Parathyroid adenoma (tissue), 2 donors: ENCODE measurements at regions not wholly inside any gene's neighbourhood (a gene's known extent, or its start where the extent isn't known, plus 50 kb on each side); places are given as distances from the start of the nearest gene placed in this dataset.

Experiments used
- H2AFZ ChIP-seq: fragments of 300-600 bp; sonication (generic); one replicate; pipeline ENCODE4 v1.7.0; 2017; ENCODE audit warnings: antibody characterized with exemption, mild to moderate bottlenecking
- H3K27ac ChIP-seq: fragments of 300-600 bp; sonication (generic); one replicate; pipeline ENCODE4 v1.7.0; 2017
- H3K27me3 ChIP-seq: fragments of 300-600 bp; sonication (generic); one replicate; pipeline ENCODE4 v1.7.0; 2017; ENCODE audit warnings: low read length; ENCODE audit not compliant: control insufficient read depth, insufficient read depth
- H3K36me3 ChIP-seq: fragments of 300-600 bp; sonication (generic); one replicate; pipeline ENCODE4 v1.7.0; 2017; ENCODE audit warnings: low read length; ENCODE audit not compliant: control insufficient read depth, insufficient read depth
- H3K4me1 ChIP-seq: fragments of 300-600 bp; sonication (generic); one replicate; pipeline ENCODE4 v1.7.0; 2017; ENCODE audit warnings: control low read depth
- H3K4me2 ChIP-seq: fragments of 300-600 bp; sonication (generic); one replicate; pipeline ENCODE4 v1.7.0; 2017; ENCODE audit warnings: low read length
- H3K4me3 ChIP-seq: fragments of 300-600 bp; sonication (generic); one replicate; pipeline ENCODE4 v1.7.0; 2017; ENCODE audit warnings: low read depth, low read length
- H3K79me2 ChIP-seq: fragments of 300-600 bp; sonication (generic); one replicate; pipeline ENCODE4 v1.7.0; 2017; ENCODE audit warnings: control low read depth
- H3K9ac ChIP-seq: fragments of 300-600 bp; sonication (generic); one replicate; pipeline ENCODE4 v1.7.0; 2017; ENCODE audit warnings: mild to moderate bottlenecking
- H3K9me3 ChIP-seq: fragments of 300-600 bp; sonication (generic); one replicate; pipeline ENCODE4 v1.7.0; 2017; ENCODE audit warnings: low read length; ENCODE audit not compliant: control insufficient read depth
- CTCF ChIP-seq: fragments of 300-600 bp; sonication (generic); IDR thresholded peaks from one replicate; pipeline ENCODE4 v1.7.0; 2017; ENCODE audit warnings: antibody characterized with exemption, mild to moderate bottlenecking
- donor health status: primary hyperparathyroidism.

GRCh38 chr2:58635801-58636375 lies 394.8 kb upstream of the FANCL start:
- Histone ChIP-seq H3K9me3 (no peaks in the 10 kb centered on the region), H3K4me2 (no peak overlapping the region), H3K27ac (no peak overlapping the region), H3K4me3 (no peak overlapping the region), H3K9ac (no peak overlapping the region), H3K36me3 (no peaks in the 10 kb centered on the region), H3K4me1 (no peaks in the 10 kb centered on the region), H2AFZ (no peak overlapping the region), H3K79me2 (no peaks in the 10 kb centered on the region), H3K27me3 (no peaks in the 10 kb centered on the region)
- no peak for TF ChIP-seq CTCF

GRCh38 chr2:58634653-58635370 lies 393.7 kb upstream of the FANCL start:
- Histone ChIP-seq H3K4me3 (no peak overlapping the region), H3K36me3 (no peaks in the 10 kb centered on the region), H3K4me2 (no peak overlapping the region), H3K27me3 (no peaks in the 10 kb centered on the region), H3K4me1 (no peaks in the 10 kb centered on the region), H3K27ac (no peak overlapping the region), H2AFZ (no peak overlapping the region), H3K9me3 (no peaks in the 10 kb centered on the region), H3K79me2 (no peaks in the 10 kb centered on the region), H3K9ac (no peak overlapping the region)
- no peak for TF ChIP-seq CTCF

- TF ChIP-seq CTCF: no peak
- Histone ChIP-seq H3K4me3 (no peak overlapping the region), H3K79me2 (no peaks in the 10 kb centered on the region), H3K36me3 (no peaks in the 10 kb centered on the region), H3K27ac (no peak overlapping the region), H3K27me3 (no peaks in the 10 kb centered on the region), H3K4me2 (no peak overlapping the region), H3K9ac (no peak overlapping the region), H3K4me1 (no peaks in the 10 kb centered on the region), H2AFZ (no peak overlapping the region), H3K9me3 (no peaks in the 10 kb centered on the region)
Observed at GRCh38 chr2:58633613-58634365, 392.7 kb upstream of the FANCL start.

- no peak for TF ChIP-seq CTCF
Observed at GRCh38 chr2:58631986-58632385, 390.9 kb upstream of the FANCL start.

More at GRCh38 chr2:58631986-58632385, 390.9 kb upstream of the FANCL start:
- H3K4me1 ChIP-seq: no peaks in the 10 kb centered on the region
- no peaks in the 10 kb centered on the region for H3K79me2 ChIP-seq
- no peak overlapping the region for H3K4me3 ChIP-seq
- no peaks in the 10 kb centered on the region for H3K36me3 ChIP-seq
- no peaks in the 10 kb centered on the region for H3K27me3 ChIP-seq
- no peak overlapping the region for H2AFZ ChIP-seq
- H3K4me2 ChIP-seq: no peak overlapping the region
- no peaks in the 10 kb centered on the region for H3K9me3 ChIP-seq
- H3K27ac ChIP-seq: no peak overlapping the region
- H3K9ac ChIP-seq: no peak overlapping the region
